ENCODE measurements at regions not wholly inside any gene's neighbourhood (a gene's known extent, or its start where the extent isn't known, plus 50 kb on each side); places are given as distances from the start of the nearest gene placed in this dataset.

- H3K9ac ChIP-seq (ENCODE audit: low read length in 5 of 5), result no peak overlapping the region
- H3K9me3 ChIP-seq (ENCODE audit: control insufficient read depth in 5 of 5, low read length in 5 of 5), result no peaks in the 10 kb centered on the region
- H3K4me3 ChIP-seq (ENCODE audit: low read depth in 1 of 5, low read length in 5 of 5), result no peak overlapping the region
- H3K27me3 ChIP-seq (ENCODE audit: control insufficient read depth in 5 of 5, insufficient read depth in 4 of 5, low read length in 5 of 5), result no peaks in the 10 kb centered on the region
- no peaks in the 10 kb centered on the region for H3K36me3 ChIP-seq (ENCODE audit: control insufficient read depth in 5 of 5, insufficient read depth in 5 of 5, low read length in 5 of 5)
- H3K4me1 ChIP-seq (ENCODE audit: control insufficient read depth in 5 of 5, insufficient read depth in 5 of 5, low read length in 5 of 5), result peaks cover 0 to 12% (median 3%) of the 10 kb centered on the region in 5 donors
- no peak overlapping the region for H3K27ac ChIP-seq (ENCODE audit: low read depth, low read length)
These were observed 91.3 kb upstream of the TMEM17 start for GRCh38 chr2:62597323-62597722.

DNA sequence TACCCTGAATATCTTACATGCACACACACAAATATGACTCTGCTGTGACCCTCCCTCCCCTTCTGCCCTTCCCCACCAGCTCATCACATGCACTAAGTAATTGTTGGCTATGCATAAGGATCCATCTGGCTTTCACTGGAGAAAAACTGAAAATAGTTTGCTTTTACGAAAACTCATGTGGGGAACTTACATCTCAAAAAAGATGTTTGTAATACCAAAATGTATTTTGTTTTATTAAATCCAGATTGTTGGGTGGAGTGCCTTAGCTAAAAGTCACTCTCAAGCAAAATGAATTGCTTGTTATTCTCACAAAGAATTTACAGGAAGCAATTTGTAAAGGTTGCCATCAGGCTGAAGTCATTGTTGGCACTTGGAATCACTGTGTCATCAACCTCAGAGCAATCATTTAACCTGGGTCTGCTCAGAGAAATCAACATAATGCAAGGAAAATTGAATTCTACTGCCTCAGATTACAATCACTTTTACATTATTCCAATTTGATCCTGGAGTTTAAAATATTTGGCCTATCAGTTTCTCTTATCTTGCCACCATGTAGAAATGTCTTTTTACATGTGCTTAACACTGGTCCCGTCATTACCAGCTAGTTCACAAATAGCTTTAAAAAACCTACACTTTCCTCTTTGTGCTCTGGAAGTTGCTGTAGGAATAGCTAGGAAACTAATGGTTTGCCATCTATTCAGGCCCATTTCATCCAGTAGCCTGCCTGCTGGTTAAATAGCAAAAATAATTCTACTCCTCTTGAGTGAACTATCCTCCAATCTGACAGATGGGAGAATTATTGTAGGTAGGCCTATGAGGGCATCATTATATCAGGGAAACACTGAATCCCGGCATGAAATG, 90.3 kb upstream of the TMEM17 start:
- Histone ChIP-seq H3K36me3 (ENCODE audit: control insufficient read depth in 5 of 5, insufficient read depth in 5 of 5, low read length in 5 of 5) (no peaks in the 10 kb centered on the region), H3K27me3 (ENCODE audit: control insufficient read depth in 5 of 5, insufficient read depth in 4 of 5, low read length in 5 of 5) (no peaks in the 10 kb centered on the region), H3K9ac (ENCODE audit: low read length in 5 of 5) (no peak overlapping the region), H3K4me3 (ENCODE audit: low read depth in 1 of 5, low read length in 5 of 5) (no peak overlapping the region), H3K4me1 (ENCODE audit: control insufficient read depth in 5 of 5, insufficient read depth in 5 of 5, low read length in 5 of 5) (peaks cover 0 to 12% (median 3%) of the 10 kb centered on the region in 5 donors), H3K9me3 (ENCODE audit: control insufficient read depth in 5 of 5, low read length in 5 of 5) (no peaks in the 10 kb centered on the region), H3K27ac (ENCODE audit: low read depth, low read length) (peak overlapping the region; percentile 30)

GRCh38 chr2:62595474-62595873, 89.5 kb upstream of the TMEM17 start:
- Histone ChIP-seq H3K4me1 (ENCODE audit: control insufficient read depth in 5 of 5, insufficient read depth in 5 of 5, low read length in 5 of 5) (peaks cover 0 to 12% (median 3%) of the 10 kb centered on the region in 5 donors), H3K27ac (ENCODE audit: low read depth, low read length) (peak overlapping the region; percentile 2), H3K9ac (ENCODE audit: low read length in 5 of 5) (no peak overlapping the region), H3K36me3 (ENCODE audit: control insufficient read depth in 5 of 5, insufficient read depth in 5 of 5, low read length in 5 of 5) (no peaks in the 10 kb centered on the region), H3K4me3 (ENCODE audit: low read depth in 1 of 5, low read length in 5 of 5) (no peak overlapping the region), H3K9me3 (ENCODE audit: control insufficient read depth in 5 of 5, low read length in 5 of 5) (no peaks in the 10 kb centered on the region), H3K27me3 (ENCODE audit: control insufficient read depth in 5 of 5, insufficient read depth in 4 of 5, low read length in 5 of 5) (no peaks in the 10 kb centered on the region)

GRCh38 chr2:62593825-62594224, 87.8 kb upstream of the TMEM17 start:
- Histone ChIP-seq H3K9me3 (ENCODE audit: control insufficient read depth in 5 of 5, low read length in 5 of 5) (no peaks in the 10 kb centered on the region), H3K36me3 (ENCODE audit: control insufficient read depth in 5 of 5, insufficient read depth in 5 of 5, low read length in 5 of 5) (no peaks in the 10 kb centered on the region), H3K9ac (ENCODE audit: low read length in 5 of 5) (no peak overlapping the region), H3K4me1 (ENCODE audit: control insufficient read depth in 5 of 5, insufficient read depth in 5 of 5, low read length in 5 of 5) (peaks cover 0 to 12% (median 6%) of the 10 kb centered on the region in 5 donors), H3K27ac (ENCODE audit: low read depth, low read length) (no peak overlapping the region), H3K4me3 (ENCODE audit: low read depth in 1 of 5, low read length in 5 of 5) (no peak overlapping the region), H3K27me3 (ENCODE audit: control insufficient read depth in 5 of 5, insufficient read depth in 4 of 5, low read length in 5 of 5) (no peaks in the 10 kb centered on the region)

GRCh38 chr2:62591491-62591890, 85.5 kb upstream of the TMEM17 start:
- peaks cover 0 to 6% (median under 1%) of the 10 kb centered on the region in 5 donors for H3K4me1 ChIP-seq (ENCODE audit: control insufficient read depth in 5 of 5, insufficient read depth in 5 of 5, low read length in 5 of 5)
- no peak overlapping the region for H3K27ac ChIP-seq (ENCODE audit: low read depth, low read length)
- H3K27me3 ChIP-seq (ENCODE audit: control insufficient read depth in 5 of 5, insufficient read depth in 4 of 5, low read length in 5 of 5), result no peaks in the 10 kb centered on the region
- H3K9ac ChIP-seq (ENCODE audit: low read length in 5 of 5), result no peak overlapping the region
- H3K36me3 ChIP-seq (ENCODE audit: control insufficient read depth in 5 of 5, insufficient read depth in 5 of 5, low read length in 5 of 5), result no peaks in the 10 kb centered on the region
- no peak overlapping the region for H3K4me3 ChIP-seq (ENCODE audit: low read depth in 1 of 5, low read length in 5 of 5)
- no peaks in the 10 kb centered on the region for H3K9me3 ChIP-seq (ENCODE audit: control insufficient read depth in 5 of 5, low read length in 5 of 5)

GRCh38 chr2:62589691-62590356, 83.8 kb upstream of the TMEM17 start:
- Histone ChIP-seq H3K27ac (ENCODE audit: low read depth, low read length) (no peak overlapping the region), H3K36me3 (ENCODE audit: control insufficient read depth in 5 of 5, insufficient read depth in 5 of 5, low read length in 5 of 5) (no peaks in the 10 kb centered on the region), H3K4me3 (ENCODE audit: low read depth in 1 of 5, low read length in 5 of 5) (no peak overlapping the region), H3K4me1 (ENCODE audit: control insufficient read depth in 5 of 5, insufficient read depth in 5 of 5, low read length in 5 of 5) (peaks cover 0 to 4% (median 0%) of the 10 kb centered on the region in 5 donors), H3K9me3 (ENCODE audit: control insufficient read depth in 5 of 5, low read length in 5 of 5) (no peaks in the 10 kb centered on the region), H3K9ac (ENCODE audit: low read length in 5 of 5) (no peak overlapping the region), H3K27me3 (ENCODE audit: control insufficient read depth in 5 of 5, insufficient read depth in 4 of 5, low read length in 5 of 5) (no peaks in the 10 kb centered on the region)

DNA sequence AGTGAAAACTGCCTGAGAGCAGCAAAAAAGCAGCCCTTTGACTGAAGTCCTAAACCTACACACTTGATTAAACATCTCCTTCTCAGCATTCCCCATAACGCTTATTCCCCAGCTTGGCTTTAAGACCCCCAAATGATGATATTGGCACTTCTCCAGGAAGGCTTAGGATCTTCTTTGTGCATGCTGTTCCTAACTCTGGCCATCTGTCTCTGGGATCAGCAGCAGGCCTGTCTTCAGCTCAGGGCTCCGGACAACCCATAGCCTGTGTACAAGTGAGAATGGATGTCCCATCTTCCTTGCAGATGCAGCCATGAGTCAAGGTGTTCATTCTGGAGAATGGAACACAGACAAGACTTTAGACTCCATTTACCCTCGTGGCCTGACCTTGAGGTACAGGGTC, 81.6 kb upstream of the TMEM17 start:
- Histone ChIP-seq H3K4me3 (ENCODE audit: low read depth in 1 of 5, low read length in 5 of 5) (no peak overlapping the region), H3K36me3 (ENCODE audit: control insufficient read depth in 5 of 5, insufficient read depth in 5 of 5, low read length in 5 of 5) (no peaks in the 10 kb centered on the region), H3K9me3 (ENCODE audit: control insufficient read depth in 5 of 5, low read length in 5 of 5) (no peaks in the 10 kb centered on the region), H3K27ac (ENCODE audit: low read depth, low read length) (no peak overlapping the region), H3K4me1 (ENCODE audit: control insufficient read depth in 5 of 5, insufficient read depth in 5 of 5, low read length in 5 of 5) (peaks cover 0 to 4% (median 0%) of the 10 kb centered on the region in 5 donors), H3K27me3 (ENCODE audit: control insufficient read depth in 5 of 5, insufficient read depth in 4 of 5, low read length in 5 of 5) (no peaks in the 10 kb centered on the region), H3K9ac (ENCODE audit: low read length in 5 of 5) (no peak overlapping the region)

- no peaks in the 10 kb centered on the region for H3K27me3 ChIP-seq (ENCODE audit: control insufficient read depth in 5 of 5, insufficient read depth in 4 of 5, low read length in 5 of 5)
- no peaks in the 10 kb centered on the region for H3K36me3 ChIP-seq (ENCODE audit: control insufficient read depth in 5 of 5, insufficient read depth in 5 of 5, low read length in 5 of 5)
- H3K4me3 ChIP-seq (ENCODE audit: low read depth in 1 of 5, low read length in 5 of 5), result no peak overlapping the region
- no peak overlapping the region for H3K9ac ChIP-seq (ENCODE audit: low read length in 5 of 5)
- H3K27ac ChIP-seq (ENCODE audit: low read depth, low read length), result no peak overlapping the region
- no peaks in the 10 kb centered on the region for H3K9me3 ChIP-seq (ENCODE audit: control insufficient read depth in 5 of 5, low read length in 5 of 5)
- peaks cover 0 to 4% (median 0%) of the 10 kb centered on the region in 5 donors for H3K4me1 ChIP-seq (ENCODE audit: control insufficient read depth in 5 of 5, insufficient read depth in 5 of 5, low read length in 5 of 5)
These were observed 81.0 kb upstream of the TMEM17 start for GRCh38 chr2:62586981-62587380.

- H3K9ac ChIP-seq (ENCODE audit: low read length in 5 of 5), result no peak overlapping the region
- H3K27me3 ChIP-seq (ENCODE audit: control insufficient read depth in 5 of 5, insufficient read depth in 4 of 5, low read length in 5 of 5), result no peaks in the 10 kb centered on the region
- no peak overlapping the region for H3K27ac ChIP-seq (ENCODE audit: low read depth, low read length)
- no peaks in the 10 kb centered on the region for H3K9me3 ChIP-seq (ENCODE audit: control insufficient read depth in 5 of 5, low read length in 5 of 5)
- H3K36me3 ChIP-seq (ENCODE audit: control insufficient read depth in 5 of 5, insufficient read depth in 5 of 5, low read length in 5 of 5), result no peaks in the 10 kb centered on the region
- no peak overlapping the region for H3K4me3 ChIP-seq (ENCODE audit: low read depth in 1 of 5, low read length in 5 of 5)
- peaks cover 0 to 25% (median 10%) of the 10 kb centered on the region in 5 donors for H3K4me1 ChIP-seq (ENCODE audit: control insufficient read depth in 5 of 5, insufficient read depth in 5 of 5, low read length in 5 of 5)
These were observed 73.0 kb upstream of the TMEM17 start for GRCh38 chr2:62578803-62579640.

All from subcutaneous abdominal adipose tissue (tissue), 5 donors.